Ishikawa (cell line): ENCODE measurements at regions not wholly inside any gene's neighbourhood (a gene's known extent, or its start where the extent isn't known, plus 50 kb on each side); places are given as distances from the start of the nearest gene placed in this dataset.

Experiments
- EGR1 ChIP-seq: IDR thresholded peaks from 2 replicates; pipeline ENCODE4 v1.6.1; 2012
- NFIC ChIP-seq: IDR thresholded peaks from 2 replicates; pipeline ENCODE4 v1.6.1; 2012
- TAF1 ChIP-seq: IDR thresholded peaks from 2 replicates; pipeline ENCODE4 v1.6.1; 2012; ENCODE audit warnings: low read depth, mild to moderate bottlenecking
- TF ChIP-seq, protein P1 (sequence below): IDR thresholded peaks from 2 replicates; pipeline ENCODE4 v1.6.1; 2012

DNA sequence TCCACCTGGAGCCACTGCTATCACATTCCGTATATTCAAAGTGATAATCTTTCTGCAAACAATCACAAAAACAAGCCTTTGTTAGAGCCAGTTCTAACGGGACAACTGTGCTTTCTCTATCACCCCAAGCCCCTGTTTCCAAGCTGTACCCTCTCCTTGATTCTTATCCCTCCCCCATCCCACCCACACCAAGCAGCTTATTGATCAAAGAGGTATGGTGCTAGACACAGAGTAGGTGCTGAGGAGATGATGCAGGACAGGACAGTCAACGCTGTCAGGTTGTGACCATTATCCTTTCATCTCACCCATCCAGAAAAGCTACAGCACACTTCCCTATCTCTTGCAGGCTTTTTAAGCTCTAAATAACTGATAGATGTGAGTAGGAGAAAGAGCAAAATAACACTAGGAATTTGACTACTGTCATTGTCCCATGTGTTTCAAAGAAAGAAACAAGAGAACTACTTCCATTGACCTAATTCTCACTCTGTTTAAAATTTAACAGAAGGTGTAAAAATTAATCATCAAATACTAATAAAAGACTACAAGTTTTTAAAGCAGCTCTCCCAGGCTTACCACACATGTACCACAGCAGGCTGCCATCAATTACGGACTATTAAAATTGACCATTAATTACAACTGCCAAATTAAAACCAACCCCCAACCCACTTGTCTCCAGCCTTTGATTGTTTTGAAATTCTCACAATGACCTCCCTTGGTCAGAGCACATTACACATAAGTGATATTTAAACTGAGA, 94.3 kb downstream of the ELAPOR2 start:
- no peak for TF ChIP-seq EGR1
- TF ChIP-seq NFIC: no peak
- TF ChIP-seq, protein P1, sequence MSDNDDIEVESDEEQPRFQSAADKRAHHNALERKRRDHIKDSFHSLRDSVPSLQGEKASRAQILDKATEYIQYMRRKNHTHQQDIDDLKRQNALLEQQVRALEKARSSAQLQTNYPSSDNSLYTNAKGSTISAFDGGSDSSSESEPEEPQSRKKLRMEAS: no peak
- TF ChIP-seq TAF1: no peak
